GM13977 (cell line): ENCODE measurements at regions not wholly inside any gene's neighbourhood (a gene's known extent, or its start where the extent isn't known, plus 50 kb on each side); places are given as distances from the start of the nearest gene placed in this dataset.
"Not testable (repeated sequence)": the region's sequence is repeated elsewhere in the genome, so short reads cannot be mapped to it uniquely, and the experiment has no call there.

Experiments
- DNase-seq: peaks from one replicate; pipeline ENCODE4 v3.0.0; 2012; ENCODE audit warnings: low spot score
- in situ Hi-C: fragments of 300-500 bp; cut with MboI; formaldehyde crosslinking; loops from one replicate; pipeline ENCODE4 v1.12.0; 2022; ENCODE audit warnings: low sequenced_read_pairs, low pct_unique_long_range_greater_than_20kb, mixed read lengths, inconsistent platforms; ENCODE audit not compliant: unreplicated experiment
- TF ChIP-seq, protein P1 (sequence below): IDR thresholded peaks from 2 replicates; pipeline ENCODE4 v1.5.1; 2012; ENCODE audit warnings: mild to moderate bottlenecking, control low read depth; ENCODE audit not compliant: insufficient read depth; ENCODE audit errors: extremely low read depth, missing control alignments

DNA sequence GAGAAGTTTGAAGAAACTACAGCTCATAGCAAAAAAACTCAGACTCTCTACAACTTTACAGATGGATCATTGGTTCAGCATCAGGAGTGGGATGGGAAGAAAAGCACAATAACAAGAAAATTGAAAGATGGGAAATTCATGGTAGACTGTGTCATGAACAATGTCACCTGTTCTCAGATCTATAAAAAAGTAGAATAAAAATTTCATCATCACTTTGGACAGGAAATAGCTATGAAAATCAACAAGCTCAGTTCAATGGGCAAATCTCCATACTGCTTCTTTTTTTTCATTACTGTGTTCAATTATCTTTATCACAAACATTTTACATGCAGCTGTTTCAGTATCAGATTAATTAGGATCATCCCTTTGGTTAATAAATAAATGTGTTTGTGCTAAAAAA, 76.5 kb upstream of the RAPGEF2 start:
- in situ Hi-C loops, result no loop called here
- TF ChIP-seq, protein P1, sequence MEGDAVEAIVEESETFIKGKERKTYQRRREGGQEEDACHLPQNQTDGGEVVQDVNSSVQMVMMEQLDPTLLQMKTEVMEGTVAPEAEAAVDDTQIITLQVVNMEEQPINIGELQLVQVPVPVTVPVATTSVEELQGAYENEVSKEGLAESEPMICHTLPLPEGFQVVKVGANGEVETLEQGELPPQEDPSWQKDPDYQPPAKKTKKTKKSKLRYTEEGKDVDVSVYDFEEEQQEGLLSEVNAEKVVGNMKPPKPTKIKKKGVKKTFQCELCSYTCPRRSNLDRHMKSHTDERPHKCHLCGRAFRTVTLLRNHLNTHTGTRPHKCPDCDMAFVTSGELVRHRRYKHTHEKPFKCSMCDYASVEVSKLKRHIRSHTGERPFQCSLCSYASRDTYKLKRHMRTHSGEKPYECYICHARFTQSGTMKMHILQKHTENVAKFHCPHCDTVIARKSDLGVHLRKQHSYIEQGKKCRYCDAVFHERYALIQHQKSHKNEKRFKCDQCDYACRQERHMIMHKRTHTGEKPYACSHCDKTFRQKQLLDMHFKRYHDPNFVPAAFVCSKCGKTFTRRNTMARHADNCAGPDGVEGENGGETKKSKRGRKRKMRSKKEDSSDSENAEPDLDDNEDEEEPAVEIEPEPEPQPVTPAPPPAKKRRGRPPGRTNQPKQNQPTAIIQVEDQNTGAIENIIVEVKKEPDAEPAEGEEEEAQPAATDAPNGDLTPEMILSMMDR, result no peak
- no peak for DNase-seq

DNA sequence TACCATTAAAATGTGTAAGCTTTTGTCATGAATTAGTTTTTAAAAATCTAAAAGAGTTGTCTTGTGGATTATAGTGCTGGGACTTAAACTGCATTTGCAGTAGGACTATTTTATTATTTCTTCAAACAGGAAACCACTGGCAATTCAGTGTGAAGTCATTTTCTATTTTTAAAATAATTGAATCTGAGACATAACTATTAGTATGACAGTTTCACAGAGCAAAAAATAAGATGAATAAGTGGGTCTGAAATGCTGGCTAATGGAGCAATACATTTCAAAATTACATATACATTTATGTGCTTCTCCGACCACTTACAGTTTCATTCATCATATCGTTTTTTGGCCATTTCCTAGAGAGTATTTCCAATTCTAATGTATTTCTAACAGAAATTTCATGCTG, 75.3 kb upstream of the RAPGEF2 start:
- DNase-seq, result peak; percentile 23
- in situ Hi-C loops, result no loop called here
- TF ChIP-seq, protein P1, result no peak

DNA sequence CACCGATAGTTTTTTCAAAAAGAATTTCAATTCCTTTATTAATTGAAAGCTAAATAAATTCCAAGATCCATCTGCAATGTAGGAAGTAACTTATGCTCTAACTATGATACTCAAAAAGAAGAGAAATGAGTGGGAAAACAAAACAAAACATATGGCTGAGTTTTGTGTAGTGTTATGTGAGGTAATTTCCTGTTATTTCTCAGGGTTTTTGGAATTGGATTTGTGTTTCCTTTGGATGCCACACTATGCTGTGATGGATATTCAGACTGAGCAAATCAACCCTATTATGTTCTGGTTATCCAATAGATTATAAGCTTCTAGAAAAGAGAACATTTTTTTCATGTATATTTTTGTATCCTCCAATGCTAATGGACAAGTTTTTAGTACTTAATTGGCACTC, 73.4 kb upstream of the RAPGEF2 start:
- TF ChIP-seq, protein P1, result no peak
- in situ Hi-C loops, result no loop called here
- no peak for DNase-seq

DNA sequence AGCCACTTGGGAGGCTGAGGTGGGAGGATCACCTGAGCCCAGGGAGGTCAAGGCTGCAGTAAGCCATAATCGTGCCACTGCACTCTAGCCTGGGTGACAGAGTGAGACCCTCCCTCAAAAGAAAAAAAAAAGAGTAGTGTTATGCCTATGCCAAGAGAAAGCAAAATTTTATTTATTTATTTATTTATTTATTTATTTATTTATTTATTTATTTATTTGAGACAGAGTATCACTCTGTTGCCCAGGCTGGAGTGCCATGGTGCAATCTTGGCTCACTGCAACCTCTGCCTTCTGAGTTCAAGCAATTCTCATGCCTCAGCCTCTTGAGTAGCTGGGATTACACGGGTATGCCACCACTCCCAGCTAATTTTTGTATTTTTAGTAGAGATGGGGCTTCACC, 72.6 kb upstream of the RAPGEF2 start:
- DNase-seq, in situ Hi-C loops: not testable (repeated sequence)

DNA sequence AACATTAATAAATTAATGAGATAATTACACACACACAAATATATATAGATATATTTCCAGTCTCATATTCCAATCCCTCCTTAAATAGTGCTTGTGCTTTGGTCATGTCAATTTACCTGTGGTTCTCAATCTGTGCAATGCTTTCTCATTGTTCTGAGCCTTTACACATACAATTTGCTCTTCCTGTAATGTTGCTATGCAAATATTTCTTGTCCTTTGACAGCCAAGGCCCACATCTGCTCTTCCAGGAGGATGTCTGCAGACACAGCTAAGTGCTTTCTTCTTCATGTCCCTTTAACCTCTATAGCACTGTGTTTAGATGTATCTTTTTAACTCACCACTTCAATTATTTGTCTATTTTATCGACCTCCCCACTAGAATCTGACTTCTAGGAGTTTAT, 67.3 kb upstream of the RAPGEF2 start:
- no peak for DNase-seq
- in situ Hi-C loops, result no loop called here
- TF ChIP-seq, protein P1, result no peak

DNA sequence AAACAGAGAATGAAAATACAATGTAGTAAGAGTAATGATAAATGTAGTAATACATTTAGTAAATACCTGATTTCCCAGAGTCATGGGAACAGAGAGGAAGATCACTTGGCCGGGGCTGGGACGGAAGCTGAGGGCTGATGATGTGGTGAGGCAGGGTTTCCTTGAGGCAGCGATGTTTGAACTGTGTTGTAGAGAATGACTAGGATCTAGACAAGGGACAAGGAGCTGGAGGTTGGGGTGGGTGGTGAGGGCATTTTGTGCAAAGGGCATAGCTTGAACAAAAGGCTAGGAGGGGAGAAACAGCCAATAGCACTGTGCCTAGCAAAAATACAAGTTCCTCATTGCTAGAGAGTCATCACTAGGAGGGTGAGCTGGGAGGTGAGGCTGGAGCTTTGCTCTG, 64.3 kb upstream of the RAPGEF2 start:
- in situ Hi-C loops, result no loop called here
- DNase-seq, result no peak
- TF ChIP-seq, protein P1, result no peak

DNA sequence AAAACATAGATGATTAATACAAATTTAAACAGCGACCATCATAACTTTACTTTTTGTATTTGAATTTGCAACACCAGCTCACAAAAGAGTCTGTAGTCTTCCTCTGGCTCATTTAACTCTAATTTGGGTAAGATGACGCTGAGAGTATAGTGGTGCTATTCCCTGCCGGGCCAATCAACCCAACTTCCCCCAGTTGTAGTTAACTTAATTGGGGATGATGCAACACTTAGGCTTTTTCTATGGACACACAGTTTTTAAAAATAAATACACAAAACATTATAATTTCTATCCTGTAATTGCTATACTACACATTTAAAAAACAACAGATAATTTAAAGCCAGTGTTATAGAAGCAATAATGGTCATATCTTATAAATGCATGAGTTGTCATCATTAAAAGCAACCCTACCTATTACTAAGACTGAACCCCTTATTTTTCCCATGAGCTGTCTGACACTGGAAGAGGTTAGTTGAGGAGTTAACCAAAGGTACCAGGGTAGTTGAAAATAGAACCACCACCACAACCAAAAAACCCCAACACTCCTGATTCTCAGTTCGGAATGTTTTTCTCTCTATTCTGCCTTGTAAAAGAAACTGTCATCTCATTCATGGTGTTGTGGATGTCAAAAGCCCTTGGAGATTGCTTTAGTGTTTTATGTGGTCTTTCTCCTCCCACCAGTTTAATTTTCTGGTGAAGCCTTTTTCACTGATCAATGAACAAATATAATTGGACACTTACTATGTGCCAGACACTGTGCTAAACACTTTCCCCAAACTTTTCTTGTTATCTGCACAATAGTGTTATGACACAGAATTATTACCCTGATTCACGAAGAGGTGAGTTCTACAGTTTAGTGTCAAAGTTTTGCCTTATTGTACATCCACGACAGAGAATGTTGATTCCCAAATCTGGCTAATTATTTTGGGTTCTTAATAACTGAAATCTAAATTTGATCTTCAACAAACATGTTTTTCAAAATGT, 61.5 kb upstream of the RAPGEF2 start:
- TF ChIP-seq, protein P1, result no peak
- in situ Hi-C loops, result no loop called here
- DNase-seq, result no peak
